Mucosa of descending colon (tissue), 3 donors: ENCODE measurements at regions not wholly inside any gene's neighbourhood (a gene's known extent, or its start where the extent isn't known, plus 50 kb on each side); places are given as distances from the start of the nearest gene placed in this dataset.

Experiments
- ATAC-seq: fragments of 200-7000 bp; cut with Tn5 transposase; one replicate; pipeline ENCODE4 v1.9.1; 2020; ENCODE audit warnings: mild to moderate bottlenecking, moderate library complexity
- DNase-seq, 3 donors: peaks; one replicate each; pipeline ENCODE4 v3.0.0-alpha.2; 2020
- H3K36me3 ChIP-seq: fragments of 200-600 bp; one replicate; pipeline ENCODE4 v1.8.0; 2021; ENCODE audit warnings: low read depth, mild to moderate bottlenecking
- H3K4me1 ChIP-seq: fragments of 200-600 bp; one replicate; pipeline ENCODE4 v1.8.0; 2021; ENCODE audit warnings: low read depth, mild to moderate bottlenecking
- H3K4me3 ChIP-seq: fragments of 200-600 bp; one replicate; pipeline ENCODE4 v1.8.0; 2021; ENCODE audit warnings: mild to moderate bottlenecking
- H3K9me3 ChIP-seq: fragments of 200-600 bp; one replicate; pipeline ENCODE4 v1.8.0; 2021; ENCODE audit warnings: mild to moderate bottlenecking
- CTCF ChIP-seq: fragments of 200-600 bp; IDR thresholded peaks from one replicate; pipeline ENCODE4 v1.8.0; 2022; ENCODE audit warnings: antibody characterized with exemption, mild to moderate bottlenecking
- intact Hi-C, 2 donors: fragments of 100-400 bp; cut with DNase I in 1 of 2; cut with micrococcal nuclease in 1 of 2; formaldehyde crosslinking; loops; one replicate each; pipeline versions ENCODE4 v1.11.0 to v1.11.1; 2022; cut with DNase I, micrococcal nuclease
- donor health status: DM: no; HTN: no; CAD: no; lungs with moderate emphysema.
- donor health status: DM: no; HTN: no; CAD: no.
- donor health status: DM: no; HTN: yes; CAD: no.

- no peak for TF ChIP-seq CTCF
- H3K9me3 ChIP-seq: no peaks in the 10 kb centered on the region
- ATAC-seq (peak; percentile 84), DNase-seq (peak in 1 of 3 donors; percentile 19)
- intact Hi-C loops: no loop called here
- no peaks in the 10 kb centered on the region for H3K36me3 ChIP-seq
- no peak overlapping the region for H3K4me3 ChIP-seq
- no peaks in the 10 kb centered on the region for H3K4me1 ChIP-seq
Observed at GRCh38 chr3:66729687-66730393, 229.0 kb upstream of the LRIG1 start.

- no peaks in the 10 kb centered on the region for H3K36me3 ChIP-seq
- no peak overlapping the region for H3K4me3 ChIP-seq
- ATAC-seq (no peak), DNase-seq (no peak)
- intact Hi-C loops: no loop called here
- no peaks in the 10 kb centered on the region for H3K9me3 ChIP-seq
- TF ChIP-seq CTCF: no peak
- H3K4me1 ChIP-seq: no peaks in the 10 kb centered on the region
Observed at GRCh38 chr3:66738625-66739365, 238.0 kb upstream of the LRIG1 start.

- no peak for TF ChIP-seq CTCF
- H3K36me3 ChIP-seq: no peaks in the 10 kb centered on the region
- DNase-seq: no peak
- no peak overlapping the region for H3K4me3 ChIP-seq
- intact Hi-C loops: no loop called here
- H3K4me1 ChIP-seq: no peaks in the 10 kb centered on the region
- no peaks in the 10 kb centered on the region for H3K9me3 ChIP-seq
- ATAC-seq: no peak
Observed at GRCh38 chr3:66740260-66740659, 239.4 kb upstream of the LRIG1 start.

GRCh38 chr3:66744521-66744920 is 243.7 kb upstream of the LRIG1 start:
- TF ChIP-seq CTCF: no peak
- no peaks in the 10 kb centered on the region for H3K4me1 ChIP-seq
- no peak overlapping the region for H3K4me3 ChIP-seq
- DNase-seq (no peak), ATAC-seq (no peak)
- no peaks in the 10 kb centered on the region for H3K36me3 ChIP-seq
- no peaks in the 10 kb centered on the region for H3K9me3 ChIP-seq
- intact Hi-C loops: no loop called here

GRCh38 chr3:66744986-66745385 is 244.2 kb upstream of the LRIG1 start:
- Histone ChIP-seq H3K36me3 (no peaks in the 10 kb centered on the region), H3K4me1 (no peaks in the 10 kb centered on the region), H3K9me3 (no peaks in the 10 kb centered on the region), H3K4me3 (no peak overlapping the region)
- DNase-seq: no peak
- no peak for TF ChIP-seq CTCF
- intact Hi-C loops: no loop called here
- no peak for ATAC-seq
